SIG-M5 (cell line): ENCODE measurements at regions not wholly inside any gene's neighbourhood (a gene's known extent, or its start where the extent isn't known, plus 50 kb on each side); places are given as distances from the start of the nearest gene placed in this dataset.
A peak's percentile ranks its signal among the peaks of the same experiment; 100 is the strongest.

Source experiments
- DNase-seq: peaks from one replicate; lab custom pipeline; 2025; lab: John Stamatoyannopoulos, UW

DNA sequence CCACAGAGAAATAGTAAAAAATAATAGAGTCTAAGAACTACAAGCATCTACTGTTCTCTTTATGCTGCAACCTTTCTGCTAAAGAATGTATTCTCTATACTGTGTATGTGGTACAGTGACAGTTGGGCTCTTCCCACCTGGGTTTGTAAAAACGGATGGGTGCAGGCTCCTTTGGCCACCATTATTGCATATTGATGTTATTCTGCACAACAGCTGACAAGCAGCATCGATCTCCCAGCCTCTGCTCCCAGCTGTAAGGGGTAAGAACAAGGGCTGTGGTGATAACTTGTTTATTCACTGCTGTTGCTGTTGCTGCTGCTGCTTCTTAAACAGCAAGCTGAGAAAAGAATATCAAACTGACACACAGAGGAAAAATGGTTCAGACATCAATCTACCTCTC is 56.1 kb downstream of the KCNRG start:
- no peak for DNase-seq

DNA sequence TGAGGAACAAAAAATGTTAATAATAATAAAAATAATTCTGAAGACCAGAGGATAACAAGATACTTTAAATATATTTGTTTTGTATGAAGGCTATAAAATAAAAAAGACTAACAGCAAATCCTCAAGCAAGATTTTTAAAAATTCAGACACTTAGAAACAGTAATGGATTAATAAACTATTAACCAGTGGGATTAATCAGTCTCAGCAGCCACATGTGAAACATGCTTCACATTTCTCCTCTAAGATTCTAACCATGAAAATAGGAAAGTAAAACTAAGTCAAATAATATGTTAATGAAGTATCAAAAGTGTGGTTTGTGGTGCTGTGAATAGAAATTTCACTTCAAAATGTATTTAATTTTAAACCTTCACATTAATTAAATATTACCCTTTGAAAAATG is 57.4 kb downstream of the KCNRG start:
- no peak for DNase-seq

DNA sequence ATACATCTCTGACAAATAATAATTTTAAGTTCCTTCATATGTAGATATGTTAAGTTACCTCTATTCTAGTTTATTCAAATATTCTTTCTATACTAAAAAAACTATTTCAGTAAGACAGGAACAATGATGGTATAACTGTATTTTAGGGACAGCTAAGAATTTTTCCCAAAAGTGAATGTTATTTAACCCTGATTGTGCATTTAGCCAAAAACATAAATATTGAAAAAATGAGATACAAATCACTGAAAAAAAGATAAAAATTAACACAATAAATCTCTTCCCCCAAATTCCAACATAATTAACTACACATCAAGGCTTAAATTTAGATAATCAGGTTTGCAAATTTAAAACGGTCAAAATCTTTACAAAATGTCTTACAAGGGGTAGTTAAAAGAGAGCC is 58.1 kb downstream of the KCNRG start:
- no peak for DNase-seq

DNA sequence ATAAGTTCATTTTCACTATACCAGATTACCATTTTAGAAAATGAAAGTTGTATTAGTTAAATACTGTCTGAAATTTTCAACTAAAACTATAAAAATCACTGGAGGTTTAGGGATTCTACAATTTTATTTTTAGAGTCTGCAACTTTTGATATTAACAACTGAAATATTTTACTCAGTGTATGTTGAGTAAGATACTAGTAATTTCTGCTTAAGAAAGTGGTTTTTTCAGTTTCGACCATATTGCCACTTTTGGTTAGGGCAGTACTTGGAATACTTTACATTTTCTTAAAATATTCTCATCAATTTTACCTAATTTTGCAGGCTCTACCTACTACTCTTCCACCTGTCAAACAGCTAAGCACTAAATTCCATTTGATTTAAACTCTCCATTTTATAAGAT is 59.6 kb downstream of the KCNRG start:
- DNase-seq: no peak

DNA sequence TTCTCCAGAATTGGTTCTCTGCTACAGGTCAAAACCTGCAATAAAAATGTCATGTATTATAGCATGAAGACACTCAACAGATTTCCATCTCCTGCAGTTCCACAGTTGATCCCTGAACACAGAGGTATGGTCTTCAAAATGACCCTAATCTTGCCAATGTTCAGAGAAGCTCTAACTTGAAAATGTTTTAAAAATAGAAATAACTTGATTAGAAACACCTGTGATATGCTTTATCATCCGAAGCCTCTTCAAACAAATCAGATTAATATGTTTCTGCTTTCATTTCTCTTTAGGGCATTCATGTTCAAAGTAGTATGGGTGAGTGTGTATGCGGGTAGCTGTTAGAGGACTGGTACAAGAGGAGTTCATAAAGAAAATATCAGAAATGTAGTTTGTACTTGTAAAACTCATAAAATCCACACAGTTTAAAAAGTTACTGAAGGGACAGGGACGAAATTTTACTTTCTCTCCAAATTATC is 60.4 kb downstream of the KCNRG start:
- no peak for DNase-seq

DNA sequence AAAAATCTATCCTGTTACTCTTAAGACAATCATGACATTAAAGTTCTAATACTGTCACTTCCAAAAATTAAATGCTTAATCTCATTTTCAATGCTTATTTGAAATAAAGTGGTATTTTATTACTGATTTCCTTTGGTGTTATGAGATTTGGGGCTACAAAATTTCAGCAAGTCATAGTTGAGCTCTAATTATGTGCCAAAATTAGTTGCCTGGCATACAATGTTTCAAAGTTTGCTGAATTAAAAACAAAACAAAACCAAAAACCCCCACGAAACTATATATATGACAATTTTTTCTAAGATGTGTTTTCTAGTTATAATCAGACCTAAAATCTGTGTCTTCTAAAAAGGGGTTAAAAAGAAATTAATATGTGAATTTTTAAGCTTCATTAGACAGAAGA is 62.2 kb downstream of the KCNRG start:
- DNase-seq: no peak

DNA sequence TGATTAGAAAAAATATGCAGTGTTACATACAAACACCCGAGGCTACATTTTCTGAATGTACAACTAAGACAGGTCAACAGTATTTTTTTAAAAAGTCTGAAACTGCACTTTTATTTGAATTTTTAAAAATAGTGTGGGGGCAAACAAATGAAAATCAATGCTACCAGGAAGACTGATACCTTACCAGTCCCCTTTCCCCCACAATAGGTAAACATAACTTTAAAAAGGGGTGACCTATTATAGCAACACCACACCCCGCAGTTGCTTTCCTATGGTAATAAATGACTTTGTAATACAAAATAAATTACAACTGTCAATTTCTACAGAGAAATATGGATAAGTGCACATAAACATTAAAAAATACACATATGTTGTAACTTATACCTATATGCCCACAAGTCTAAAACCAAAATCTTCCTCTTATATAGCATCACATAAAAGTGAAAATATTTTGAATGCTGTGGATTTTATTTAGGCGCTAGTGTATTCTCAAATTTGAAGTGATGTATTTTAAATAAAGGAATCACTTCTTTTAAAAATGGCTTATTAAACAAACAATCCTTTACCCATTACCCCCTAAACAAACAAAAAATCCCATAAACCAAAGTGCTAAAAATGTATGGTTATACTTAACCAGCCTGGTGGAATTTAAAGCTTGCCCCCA is 63.1 kb downstream of the KCNRG start:
- no peak for DNase-seq

DNA sequence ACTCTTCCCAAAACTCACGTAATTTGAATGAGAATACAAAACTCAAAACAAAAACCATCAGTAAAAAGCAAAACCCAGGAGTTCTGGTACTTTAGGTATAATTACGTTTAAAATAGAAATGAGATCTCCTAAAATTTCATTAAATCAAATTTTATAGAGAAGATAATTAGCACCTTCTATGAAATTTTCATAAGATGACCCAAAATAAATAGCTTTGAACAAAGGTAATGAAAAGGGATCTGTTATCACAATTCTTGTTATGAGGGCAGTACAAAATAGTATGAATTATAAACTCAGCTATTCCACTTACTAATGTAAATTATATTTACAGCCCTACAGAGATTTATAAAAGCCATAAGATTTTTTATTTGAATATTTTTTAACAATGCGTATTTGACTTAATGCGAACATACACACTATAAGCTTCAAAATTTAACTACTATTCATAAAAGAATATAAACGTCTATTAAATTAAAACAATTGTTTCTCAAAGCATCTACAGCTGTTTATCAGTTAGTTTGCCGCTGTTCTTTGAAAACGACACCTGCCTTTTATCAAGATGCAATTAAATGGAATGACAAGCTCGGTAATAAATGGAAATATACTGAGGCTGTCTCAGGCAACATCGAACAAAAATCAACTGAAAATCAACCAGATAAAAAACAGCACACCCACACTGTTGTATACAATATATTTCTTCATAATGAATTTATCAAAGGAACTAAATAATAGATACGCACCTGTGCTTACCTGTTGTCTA is 63.8 kb downstream of the KCNRG start:
- DNase-seq: no peak

DNA sequence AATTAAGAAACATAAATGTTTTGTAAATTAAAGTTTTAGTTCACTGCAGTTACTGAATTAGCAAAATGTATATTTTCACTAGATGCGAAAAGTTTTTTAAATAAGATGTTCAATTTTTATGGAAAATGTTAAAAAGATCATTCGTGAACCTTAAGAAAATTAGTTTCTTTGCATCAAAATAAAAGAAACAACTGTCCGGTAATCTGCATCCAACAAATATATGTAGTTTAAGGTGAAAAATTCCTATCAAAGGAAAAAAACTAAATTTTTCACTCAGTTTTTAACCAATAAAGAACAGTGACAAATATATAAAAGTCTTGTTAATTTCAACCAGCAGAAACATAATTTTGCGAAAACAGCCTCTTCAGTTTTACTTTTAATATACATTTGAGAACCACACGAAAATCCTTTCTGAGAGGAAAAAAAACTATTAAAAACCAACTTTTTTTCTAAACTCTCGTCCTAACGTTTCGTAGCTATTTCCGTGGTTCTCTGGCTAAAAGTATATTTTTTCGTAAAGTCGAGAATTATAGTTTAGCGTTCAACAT is 64.5 kb downstream of the KCNRG start:
- no peak for DNase-seq

DNA sequence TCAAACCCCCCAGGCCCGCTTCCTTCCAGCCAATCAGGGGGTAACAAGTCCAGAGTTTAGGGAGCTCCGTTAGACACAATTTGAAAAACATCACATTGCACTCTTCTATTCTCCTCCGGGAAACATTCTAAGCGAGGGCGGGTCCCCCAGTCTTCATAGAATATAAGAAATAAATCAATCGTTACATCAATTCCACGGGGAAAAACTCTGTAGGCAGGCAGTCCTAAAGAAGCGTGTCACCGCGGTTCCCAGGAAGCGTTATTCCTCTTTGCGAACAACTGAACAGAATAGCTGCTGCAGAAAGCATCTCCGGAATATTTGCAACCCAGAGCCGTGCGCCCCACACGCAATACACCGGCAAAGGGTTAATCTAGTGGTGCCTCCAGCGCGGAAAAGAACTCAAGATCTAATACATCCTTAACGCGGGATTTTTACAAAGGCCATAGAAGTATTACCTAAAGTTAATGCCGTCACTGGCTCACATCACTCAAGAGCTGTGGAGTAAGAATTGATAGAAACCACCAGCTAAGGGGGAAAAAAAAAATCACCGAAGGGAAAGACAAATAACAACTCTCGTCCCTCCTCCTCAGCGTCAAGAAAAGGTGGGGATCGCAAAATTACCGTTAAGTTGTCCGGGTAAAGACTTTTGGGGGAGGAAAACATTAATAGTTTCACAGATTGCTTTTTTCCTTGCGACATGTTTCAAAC is 65.1 kb downstream of the KCNRG start:
- DNase-seq: no peak

DNA sequence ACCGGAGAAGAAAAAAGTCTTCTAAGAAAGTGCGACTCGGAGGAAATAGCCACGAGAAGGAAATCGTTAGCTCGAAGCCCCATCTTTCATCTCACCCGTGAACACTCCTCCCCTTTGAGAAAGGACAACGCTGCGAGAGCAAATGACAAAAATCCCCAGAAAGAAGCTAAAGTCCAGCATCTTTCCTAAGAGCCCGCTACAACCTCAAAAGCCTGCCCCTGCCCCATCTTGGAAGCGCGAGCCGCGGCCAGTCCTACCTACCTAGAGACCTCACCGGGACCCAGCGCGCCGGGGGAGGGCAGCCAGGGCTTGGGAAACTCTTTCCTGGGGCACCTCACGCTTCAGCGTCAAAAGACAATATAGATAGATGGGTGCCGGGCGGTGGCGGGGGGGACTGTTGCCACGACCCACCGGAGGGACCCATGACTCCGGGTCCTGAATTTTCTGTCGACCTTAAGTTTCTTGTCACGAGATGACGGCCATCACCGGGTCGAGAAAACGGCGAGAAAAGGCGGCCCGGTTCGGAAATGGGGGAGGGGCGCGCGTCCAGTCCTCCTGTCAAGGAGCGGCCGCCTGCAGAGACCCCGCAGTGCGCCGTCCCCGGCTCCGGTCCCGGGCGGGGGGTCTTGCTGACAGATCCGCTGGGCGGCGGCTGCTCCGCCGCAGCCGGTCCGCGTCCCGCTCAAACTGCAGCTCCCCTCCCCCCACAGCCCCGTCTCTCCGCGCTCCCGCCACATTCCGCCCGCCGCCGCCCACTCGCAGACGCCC is 65.9 kb downstream of the KCNRG start:
- no peak for DNase-seq

DNA sequence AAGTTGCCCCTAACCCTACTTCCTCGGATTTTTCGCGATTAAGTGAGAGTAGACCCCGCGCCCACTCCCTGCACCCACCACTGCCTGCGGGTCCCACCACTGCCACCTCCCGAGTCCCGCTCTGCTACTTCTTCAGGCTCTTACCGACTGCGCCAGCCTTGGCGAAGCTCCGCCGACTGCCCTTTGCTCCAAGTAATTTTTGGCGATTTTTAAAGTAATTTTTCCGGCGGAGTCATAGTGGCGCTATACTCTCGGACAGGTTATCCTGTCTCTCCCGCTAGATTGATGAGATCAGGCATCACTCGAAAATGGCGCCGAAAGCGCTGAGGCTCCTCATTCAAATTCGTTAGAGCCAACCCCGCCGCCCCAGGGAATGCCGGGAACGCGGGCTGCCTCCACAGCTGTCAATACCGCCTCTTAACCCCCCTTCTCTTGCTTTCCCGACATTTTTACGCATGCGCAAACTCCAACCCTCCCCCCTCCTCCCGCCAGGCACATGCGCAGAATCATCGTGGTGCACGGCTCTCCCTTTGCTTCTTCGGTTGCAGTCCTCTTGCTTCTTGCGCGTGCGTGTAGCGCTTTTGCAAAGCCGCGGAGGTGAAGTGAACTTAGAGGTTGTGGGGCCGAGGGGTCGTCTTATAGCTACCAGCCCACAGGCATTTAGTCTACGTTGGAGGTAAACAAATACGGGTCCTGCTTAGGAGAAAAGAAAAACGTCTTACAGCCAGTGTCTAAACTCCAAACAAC is 66.6 kb downstream of the KCNRG start:
- peak; percentile 83 for DNase-seq

DNA sequence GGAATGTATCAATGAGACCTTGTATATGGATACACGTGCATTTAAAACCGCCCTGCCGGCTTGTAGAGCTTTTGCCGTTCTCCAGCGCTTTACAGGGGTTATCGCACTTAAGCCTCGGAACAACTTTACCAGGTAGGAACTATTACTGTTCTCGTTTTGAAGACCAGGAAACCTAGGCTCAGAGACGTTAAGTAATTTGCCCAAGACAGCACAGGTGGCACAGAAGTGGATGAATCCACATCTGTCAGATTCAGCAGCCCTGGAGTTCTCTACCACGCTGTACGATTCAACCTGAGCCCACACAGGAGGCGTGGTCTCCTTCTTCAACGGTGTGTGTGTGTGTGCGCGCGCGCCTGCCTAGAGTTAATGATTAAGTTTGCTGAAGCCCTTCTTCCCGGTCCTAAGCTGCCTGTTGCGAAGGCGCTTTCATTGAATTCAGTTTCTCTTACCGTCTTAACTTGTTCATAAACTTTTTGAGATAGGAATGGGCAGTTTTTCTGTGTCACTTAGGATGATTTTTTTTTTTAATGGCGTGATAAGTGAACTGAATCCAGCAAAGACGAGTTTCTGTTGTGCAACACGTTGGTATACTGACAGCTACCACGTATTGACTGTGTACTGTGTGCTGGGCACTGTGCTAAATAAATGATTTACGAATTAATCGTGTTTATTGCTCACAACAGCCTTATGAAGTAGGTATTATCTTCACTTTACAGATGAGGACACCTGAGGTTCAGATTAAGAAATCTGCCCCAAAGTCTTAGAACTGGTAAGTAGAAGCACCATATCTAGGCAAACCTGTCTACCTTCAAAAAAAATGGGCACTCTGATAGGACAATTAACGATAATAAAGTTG is 67.4 kb downstream of the KCNRG start:
- DNase-seq: peak; percentile 59

DNA sequence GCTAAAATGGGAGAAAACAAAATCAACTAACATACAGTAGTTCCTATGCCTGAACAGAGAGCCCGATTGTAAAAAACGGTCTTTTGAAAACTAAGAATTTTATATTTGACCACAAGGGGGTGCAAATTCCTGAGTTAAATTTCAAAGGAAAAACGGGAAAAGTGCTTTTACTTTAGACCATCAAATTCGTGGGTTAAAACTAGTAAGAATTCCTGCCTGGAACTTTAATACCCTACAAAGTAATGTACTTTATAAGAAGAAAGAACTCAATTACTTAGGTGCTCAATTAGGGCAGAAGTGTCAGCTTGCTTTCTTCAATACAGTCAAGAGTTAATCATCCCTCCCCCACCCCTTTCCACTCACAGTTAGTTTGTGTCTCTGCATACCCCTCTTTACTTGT is 69.8 kb downstream of the KCNRG start:
- no peak for DNase-seq

DNA sequence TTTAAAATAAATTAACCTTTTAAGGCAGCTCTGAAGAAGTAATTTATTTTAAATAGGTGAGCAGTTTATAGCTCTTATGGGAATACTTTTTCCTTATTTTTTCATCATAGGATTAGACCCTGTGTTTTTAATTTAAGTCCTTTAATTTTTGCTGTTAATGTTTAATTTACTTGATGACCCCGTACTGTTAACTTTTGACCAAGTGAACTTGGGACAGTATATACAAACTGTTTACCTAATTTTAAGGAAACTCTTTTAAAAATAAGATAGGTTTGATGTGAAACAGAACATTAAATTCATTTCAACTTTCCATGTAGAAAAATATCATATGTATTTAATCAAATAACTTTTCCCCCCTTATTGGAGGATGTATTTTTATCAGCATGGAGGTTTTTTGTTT is 74.4 kb downstream of the KCNRG start:
- no peak for DNase-seq

DNA sequence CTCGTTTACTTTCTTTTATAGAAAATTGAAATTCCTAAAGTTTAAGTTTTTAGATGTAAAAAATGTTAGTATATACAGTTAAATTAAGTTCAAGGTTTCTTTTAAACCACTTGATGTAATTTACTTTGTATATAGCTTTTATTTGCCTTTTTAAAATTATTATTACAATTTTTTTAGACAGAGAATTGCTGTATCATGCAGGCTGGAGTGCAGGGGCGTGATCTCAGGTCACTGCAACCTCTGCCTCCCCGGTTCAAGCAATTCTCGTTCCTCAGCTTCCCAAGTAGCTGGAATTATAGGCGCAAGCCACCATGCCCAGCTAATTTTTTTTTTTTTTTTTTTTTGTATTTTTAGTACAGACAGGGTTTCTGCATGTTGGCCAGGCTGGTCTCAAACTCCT is 75.0 kb downstream of the KCNRG start:
- no peak for DNase-seq

DNA sequence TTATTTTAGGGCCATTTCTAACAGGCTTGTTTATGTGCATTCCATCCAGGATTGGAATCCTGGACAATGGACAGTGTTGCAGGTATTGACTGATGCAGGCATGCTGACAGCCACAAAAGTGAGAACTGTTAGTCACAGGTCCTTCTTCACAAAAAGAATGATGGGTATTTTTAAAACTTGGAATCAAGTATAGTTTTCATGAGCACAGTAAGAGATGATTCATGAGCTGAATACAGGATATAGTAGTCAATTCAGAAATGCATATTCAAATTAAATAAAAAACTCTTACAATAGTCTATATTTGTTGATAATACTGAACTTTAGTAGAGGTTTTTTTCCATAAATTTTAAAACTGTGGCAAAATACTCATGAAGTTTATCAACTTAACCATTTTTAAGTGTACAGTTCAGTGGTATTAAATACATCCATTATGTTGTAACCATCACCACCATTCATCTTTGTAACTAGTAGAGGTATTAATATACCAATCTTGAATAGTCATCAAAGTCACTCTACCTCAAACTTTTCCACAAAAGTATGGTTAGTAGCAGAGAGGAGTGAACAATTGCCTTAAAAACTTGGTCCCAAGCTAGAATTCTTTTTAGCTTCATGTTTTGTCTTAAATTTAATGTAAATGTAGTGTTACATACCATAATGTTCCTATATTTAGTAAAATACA is 79.5 kb downstream of the KCNRG start:
- DNase-seq: no peak

DNA sequence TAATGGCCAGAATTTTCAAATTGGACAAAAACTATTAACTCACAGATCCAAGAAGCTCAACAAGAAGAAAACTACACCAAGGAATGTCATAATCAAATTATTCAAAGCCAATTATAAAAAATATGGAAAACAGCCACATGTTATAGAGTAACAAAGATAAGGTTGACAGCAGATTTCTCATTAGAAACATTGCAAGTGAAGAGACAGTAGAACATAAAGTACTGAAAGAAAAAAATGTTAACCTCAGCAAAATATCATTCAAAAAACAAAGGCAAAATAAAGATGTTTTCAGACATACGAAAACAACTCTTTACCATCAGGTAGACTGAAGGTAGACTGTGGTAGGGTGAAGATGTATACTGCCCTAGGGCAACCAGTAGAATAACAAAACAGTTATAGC is 83.4 kb downstream of the KCNRG start:
- no peak for DNase-seq

DNA sequence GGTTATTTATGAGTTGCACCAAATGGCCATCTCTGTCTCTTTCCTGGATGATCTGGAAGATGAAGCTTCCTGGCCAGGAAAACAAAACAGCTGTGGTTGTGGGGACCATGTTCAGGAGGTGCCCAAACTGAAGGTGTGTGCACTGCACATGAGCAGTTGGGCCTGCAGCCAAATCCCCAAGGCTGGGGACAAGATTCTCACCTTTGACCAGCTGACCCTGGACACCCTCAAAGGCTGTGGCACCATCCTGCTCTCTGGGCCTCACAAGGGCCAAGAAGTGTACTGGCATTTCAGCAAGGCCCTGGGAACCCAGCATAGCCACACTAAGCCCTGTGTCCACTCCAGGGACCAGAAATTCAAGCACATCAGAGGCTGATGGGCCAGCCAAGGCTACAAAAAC is 84.2 kb downstream of the KCNRG start:
- no peak for DNase-seq

DNA sequence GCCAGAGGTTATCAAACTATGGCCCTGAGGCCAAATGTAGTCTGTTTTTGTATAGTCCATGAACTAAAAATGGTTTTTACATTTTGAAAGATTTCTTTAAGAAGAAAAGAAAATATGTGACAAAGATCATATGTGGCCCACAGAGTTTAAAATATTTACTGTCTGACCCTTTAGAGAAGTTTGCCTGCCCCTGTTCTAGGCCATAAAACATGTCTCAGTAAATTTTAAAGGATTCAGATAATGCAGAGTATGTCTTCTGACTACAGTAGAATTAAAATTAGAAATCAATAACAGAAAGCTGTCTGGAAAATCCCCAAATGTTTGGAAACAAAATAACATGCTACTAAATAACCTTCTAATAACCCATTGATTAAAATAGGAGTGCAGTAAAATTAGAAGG is 86.3 kb downstream of the KCNRG start:
- DNase-seq: no peak
